ENCODE measurements at regions not wholly inside any gene's neighbourhood (a gene's known extent, or its start where the extent isn't known, plus 50 kb on each side); places are given as distances from the start of the nearest gene placed in this dataset.

DNA sequence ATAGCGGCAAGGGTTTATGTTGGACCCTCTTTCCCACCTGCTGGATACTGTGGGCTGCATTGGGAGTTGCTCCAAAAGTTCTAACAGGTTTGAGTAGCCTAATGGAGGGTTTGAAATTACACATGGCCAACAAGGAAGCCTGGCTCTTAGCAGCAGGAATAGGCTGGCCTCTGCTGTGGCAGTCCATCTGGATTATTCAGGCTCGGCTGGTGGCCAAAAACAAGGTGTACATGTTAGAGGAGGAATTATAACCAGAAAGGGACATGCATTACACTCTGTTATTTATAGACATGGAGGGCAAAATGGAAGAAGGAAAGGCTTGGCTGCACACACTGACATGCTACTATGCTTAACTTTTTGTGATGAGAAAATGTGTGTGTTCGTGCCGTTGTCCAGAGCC is 61.1 kb upstream of the NRXN1 start:
- H3K4me3 ChIP-seq (replicated peaks; ENCODE audit: low read depth, low read length), result no peak overlapping the region
- no peak for DNase-seq (ENCODE audit: low read depth)
- no peak for TF ChIP-seq CTCF (IDR thresholded peaks at IDR 0.05; ENCODE audit: low read length, missing control alignments)

DNA sequence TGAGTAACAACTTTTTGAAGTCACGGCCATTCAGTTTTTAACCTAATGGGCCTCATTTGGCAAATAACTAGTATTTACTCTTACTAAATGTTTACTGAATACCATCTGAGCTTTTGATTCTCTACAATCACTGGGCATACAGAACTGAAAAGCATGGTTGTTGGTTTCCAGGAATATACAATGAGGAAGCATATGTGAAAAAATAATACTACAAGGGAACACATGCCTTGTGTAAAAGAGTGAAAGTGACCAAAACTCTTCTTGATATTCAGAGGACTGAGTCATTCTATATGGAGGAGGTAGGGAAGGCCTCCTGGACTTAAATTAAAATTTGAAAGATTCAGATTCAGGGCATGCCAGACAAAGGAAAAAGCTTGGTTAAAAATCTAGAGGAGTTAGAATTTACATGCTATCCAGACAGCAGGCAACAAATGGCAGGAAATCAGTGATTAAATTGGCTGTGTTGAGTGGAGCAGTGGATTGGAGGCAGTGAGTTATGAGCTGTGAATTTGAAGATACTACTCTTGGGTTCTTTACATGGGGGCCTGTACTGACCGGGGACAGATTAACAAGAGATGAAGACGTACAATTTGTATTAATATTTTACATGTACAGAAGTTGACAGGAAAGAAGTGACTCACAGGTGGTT is 53.6 kb upstream of the NRXN1 start:
- no peak for DNase-seq (ENCODE audit: low read depth)
- TF ChIP-seq CTCF (IDR thresholded peaks at IDR 0.05; ENCODE audit: low read length, missing control alignments), result no peak
- H3K4me3 ChIP-seq (replicated peaks; ENCODE audit: low read depth, low read length), result no peak overlapping the region

GRCh38 chr2:51084750-51085149 is 52.8 kb upstream of the NRXN1 start:
- no peak for TF ChIP-seq CTCF (IDR thresholded peaks at IDR 0.05; ENCODE audit: low read length, missing control alignments)
- no peak for DNase-seq (ENCODE audit: low read depth)
- H3K4me3 ChIP-seq (replicated peaks; ENCODE audit: low read depth, low read length), result no peak overlapping the region
